Neuronal stem cell (in vitro differentiated cells): ENCODE measurements at regions not wholly inside any gene's neighbourhood (a gene's known extent, or its start where the extent isn't known, plus 50 kb on each side); places are given as distances from the start of the nearest gene placed in this dataset.

Source experiments
- DNase-seq: peaks from one replicate; pipeline ENCODE4 v3.0.0-alpha.2; 2013; ENCODE audit warnings: low spot score
- H2AFZ ChIP-seq: one replicate; pipeline ENCODE4 v1.6.1; 2013; ENCODE audit warnings: mild to moderate bottlenecking, low read length, inconsistent platforms
- H2AK5ac ChIP-seq: 2 replicates; pipeline ENCODE4 v1.6.1; 2013; ENCODE audit warnings: low read depth, mild to moderate bottlenecking, inconsistent platforms, low read length, moderate library complexity, mixed read lengths
- H2BK120ac ChIP-seq: 2 replicates; pipeline ENCODE4 v1.6.1; 2013; ENCODE audit warnings: low read depth, mild to moderate bottlenecking, inconsistent platforms, low read length, moderate library complexity, mixed read lengths
- H2BK12ac ChIP-seq: one replicate; pipeline ENCODE4 v1.6.1; 2013; ENCODE audit warnings: low read length, inconsistent platforms
- H2BK15ac ChIP-seq: 2 replicates; pipeline ENCODE4 v1.6.1; 2013; ENCODE audit warnings: mild to moderate bottlenecking, low read length, inconsistent platforms, mixed read lengths
- H2BK5ac ChIP-seq: one replicate; pipeline ENCODE4 v1.6.1; 2013; ENCODE audit warnings: inconsistent platforms, mild to moderate bottlenecking, low read length, moderate library complexity
- H3K14ac ChIP-seq: one replicate; pipeline ENCODE4 v1.6.1; 2013; ENCODE audit warnings: low read length, inconsistent platforms
- H3K18ac ChIP-seq: 2 replicates; pipeline ENCODE4 v1.6.1; 2013; ENCODE audit warnings: low read length, inconsistent platforms
- H3K23ac ChIP-seq: 2 replicates; pipeline ENCODE4 v1.6.1; 2013; ENCODE audit warnings: low read depth, mild to moderate bottlenecking, mixed read lengths, low read length, inconsistent platforms; ENCODE audit not compliant: poor library complexity
- H3K27ac ChIP-seq: replicated peaks from 3 replicates; pipeline ENCODE4 v1.5.1; 2013; ENCODE audit warnings: low read length, inconsistent platforms
- H3K27me3 ChIP-seq, 3 experiments: 2 replicates each; pipeline ENCODE4 v1.6.1; 2013; ENCODE audit warnings: low read length in 3 of 3, mild to moderate bottlenecking in 2 of 3, inconsistent platforms in 1 of 3, low read depth in 1 of 3, mixed read lengths in 1 of 3, moderate library complexity in 1 of 3; ENCODE audit not compliant: control insufficient read depth in 3 of 3, insufficient read depth in 3 of 3
- H3K36me3 ChIP-seq, 2 donors: replicated peaks in 1 of 2; 2 replicates each; pipeline ENCODE4 v1.6.1; 2013; ENCODE audit warnings: low read length in 2 of 2; ENCODE audit not compliant: control insufficient read depth in 2 of 2, insufficient read depth in 2 of 2
- H3K4ac ChIP-seq: 2 replicates; pipeline ENCODE4 v1.6.1; 2013; ENCODE audit warnings: inconsistent platforms, mild to moderate bottlenecking, low read length, moderate library complexity
- H3K4me1 ChIP-seq, 2 donors: 1 replicate in 1 of 2; 2 replicates in 1 of 2; pipeline ENCODE4 v1.6.1; 2013; ENCODE audit warnings: low read length in 2 of 2, low read depth in 1 of 2; ENCODE audit not compliant: control insufficient read depth in 2 of 2, insufficient read depth in 1 of 2
- H3K4me2 ChIP-seq: one replicate; pipeline ENCODE4 v1.6.1; 2013; ENCODE audit warnings: mild to moderate bottlenecking, low read length, inconsistent platforms; ENCODE audit not compliant: insufficient read depth, poor library complexity, severe bottlenecking
- H3K4me3 ChIP-seq, 2 donors: 2 replicates each; pipeline ENCODE4 v1.5.1; 2013; ENCODE audit warnings: low read length in 2 of 2, mild to moderate bottlenecking in 2 of 2, inconsistent platforms in 1 of 2, moderate library complexity in 1 of 2
- H3K79me1 ChIP-seq: one replicate; pipeline ENCODE4 v1.6.1; 2013; ENCODE audit warnings: low read depth, mild to moderate bottlenecking, inconsistent platforms, low read length, moderate library complexity
- H3K9ac ChIP-seq: one replicate; pipeline ENCODE4 v1.6.1; 2013; ENCODE audit warnings: mild to moderate bottlenecking, low read depth, low read length, inconsistent platforms; ENCODE audit not compliant: poor library complexity
- H3K9me3 ChIP-seq, 2 donors: replicated peaks in 1 of 2; 2 replicates each; pipeline versions ENCODE3 to v1.6.1; 2013; ENCODE audit warnings: low read length in 2 of 2, mild to moderate bottlenecking in 2 of 2, inconsistent platforms in 1 of 2, low read depth in 1 of 2, mixed read lengths in 1 of 2, moderate library complexity in 1 of 2; ENCODE audit not compliant: control insufficient read depth in 2 of 2, insufficient read depth in 1 of 2
- H4K8ac ChIP-seq: one replicate; pipeline ENCODE4 v1.6.1; 2013; ENCODE audit warnings: low read depth, mild to moderate bottlenecking, inconsistent platforms, low read length, moderate library complexity
- H4K91ac ChIP-seq: one replicate; pipeline ENCODE4 v1.6.1; 2013; ENCODE audit warnings: low read length, low read depth, mild to moderate bottlenecking, inconsistent platforms; ENCODE audit not compliant: poor library complexity
- WGBS, 2 donors: extraction: QIAGEN DNeasy Blood & Tissue Kit; methylation state at CpG; one replicate each; pipeline ENCODE4 v1.1.7; 2013; ENCODE audit warnings: missing lambda C conversion rate in 2 of 2, mixed read lengths in 1 of 2; ENCODE audit not compliant: insufficient read length in 2 of 2, insufficient replicate concordance in 1 of 2; ENCODE audit errors: extremely low coverage in 2 of 2; 5-methylcytosine and 5-hydroxymethylcytosine counted together

GRCh38 chr7:68688416-68689086 lies 909.7 kb upstream of the AUTS2 start:
- Histone ChIP-seq H4K8ac (no peak overlapping the region), H2BK5ac (no peak overlapping the region), H3K4me2 (no peak overlapping the region), H2BK120ac (no peak overlapping the region), H2BK15ac (no peak overlapping the region), H4K91ac (no peak overlapping the region), H2AFZ (no peak overlapping the region), H3K9me3 (peaks cover 0 to 2% of the 10 kb centered on the region in 2 donors), H3K4me3 (no peak overlapping the region), H3K27ac (no peak overlapping the region), H2AK5ac (no peak overlapping the region), H3K4me1 (peaks cover 0 to 9% of the 10 kb centered on the region in 2 donors), H3K23ac (no peak overlapping the region), H3K27me3 (no peaks in the 10 kb centered on the region), H3K36me3 (no peaks in the 10 kb centered on the region), H3K14ac (no peak overlapping the region), H3K9ac (no peak overlapping the region), H3K18ac (no peak overlapping the region), H3K79me1 (no peaks in the 10 kb centered on the region), H3K4ac (no peak overlapping the region), H2BK12ac (no peak overlapping the region)
- no CpG with 5 or more reads among the region's 8 CpGs for WGBS, 2 donors
- no peak for DNase-seq

DNA sequence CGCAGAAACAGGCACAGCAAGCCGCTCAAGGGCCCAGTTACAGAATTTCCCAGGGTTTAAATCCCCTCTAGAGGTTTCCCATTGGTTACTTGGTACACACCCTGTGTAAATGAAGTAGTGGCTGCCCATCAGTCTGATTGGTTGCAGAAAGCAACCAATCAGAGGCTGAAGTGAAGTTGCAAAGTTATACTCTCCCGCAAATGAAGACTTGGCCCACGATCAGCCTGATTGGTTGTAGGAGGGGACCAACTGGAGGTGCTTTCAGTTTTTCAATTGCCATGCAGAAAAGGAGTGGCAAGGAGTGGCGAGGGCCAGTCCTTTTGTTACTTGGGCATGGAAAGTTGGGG lies 909.2 kb upstream of the AUTS2 start:
- H4K8ac ChIP-seq: no peak overlapping the region
- no peak overlapping the region for H3K4me3 ChIP-seq
- WGBS, 2 donors: no CpG with 5 or more reads among the region's 5 CpGs
- H3K4me1 ChIP-seq: peaks cover 0 to 9% of the 10 kb centered on the region in 2 donors
- no peak overlapping the region for H3K27ac ChIP-seq
- no peak overlapping the region for H3K23ac ChIP-seq
- no peak overlapping the region for H3K18ac ChIP-seq
- H3K9me3 ChIP-seq: peaks cover 0 to 3% of the 10 kb centered on the region in 2 donors
- no peaks in the 10 kb centered on the region for H3K27me3 ChIP-seq
- no peak overlapping the region for H2BK5ac ChIP-seq
- H3K36me3 ChIP-seq: no peaks in the 10 kb centered on the region
- H2AFZ ChIP-seq: no peak overlapping the region
- no peak overlapping the region for H4K91ac ChIP-seq
- DNase-seq: no peak
- H3K14ac ChIP-seq: no peak overlapping the region
- H3K79me1 ChIP-seq: no peaks in the 10 kb centered on the region
- no peak overlapping the region for H3K9ac ChIP-seq
- H2AK5ac ChIP-seq: no peak overlapping the region
- H3K4me2 ChIP-seq: no peak overlapping the region
- H2BK12ac ChIP-seq: no peak overlapping the region
- H2BK15ac ChIP-seq: no peak overlapping the region
- no peak overlapping the region for H2BK120ac ChIP-seq
- no peak overlapping the region for H3K4ac ChIP-seq

DNA sequence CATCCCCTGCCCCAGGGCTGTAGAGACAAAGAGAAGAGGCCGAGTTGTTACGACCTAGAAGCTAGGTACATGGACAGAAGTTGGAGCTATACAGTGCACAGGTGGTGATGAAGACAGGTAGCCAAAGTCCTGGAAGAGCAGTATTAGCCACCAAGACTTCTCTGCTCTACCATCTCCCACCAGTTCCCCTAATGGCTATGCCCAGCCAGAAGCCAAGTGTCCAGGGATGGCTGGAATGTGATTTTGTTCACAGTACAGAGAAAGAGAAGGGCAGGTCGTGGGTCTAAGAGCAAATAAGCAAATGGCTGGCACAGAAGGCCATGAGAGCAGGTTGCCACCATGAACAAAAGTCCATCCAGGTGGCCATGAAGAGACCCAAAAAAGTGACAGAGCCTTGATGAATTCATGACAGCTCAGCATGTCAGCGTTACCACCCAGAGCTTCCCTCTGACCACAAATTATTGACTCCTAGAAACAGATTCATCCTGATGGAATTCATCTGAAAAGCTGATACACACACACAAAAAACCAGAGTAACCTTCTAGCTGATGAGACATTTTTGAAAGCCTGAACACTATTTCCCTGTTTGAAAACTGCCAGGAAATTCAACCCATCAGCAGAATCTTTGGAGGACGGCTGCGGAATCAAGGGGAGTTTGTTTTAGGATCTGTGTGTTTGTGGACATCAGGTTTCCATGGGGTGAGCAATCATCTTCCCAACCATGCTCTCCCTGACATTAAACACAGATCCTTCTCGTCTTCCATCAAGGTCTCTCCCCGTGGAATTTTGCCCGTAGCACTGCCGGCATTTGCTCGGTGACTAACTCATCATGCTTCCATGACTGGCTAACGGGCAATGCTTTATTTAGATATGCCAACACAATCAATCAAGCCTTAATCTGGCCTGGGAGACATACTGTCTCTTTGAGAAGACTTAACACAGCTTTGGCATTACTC lies 906.7 kb upstream of the AUTS2 start:
- H2BK12ac ChIP-seq: no peak overlapping the region
- no peak overlapping the region for H3K4me2 ChIP-seq
- H3K27ac ChIP-seq: no peak overlapping the region
- H3K9ac ChIP-seq: no peak overlapping the region
- H4K8ac ChIP-seq: no peak overlapping the region
- H3K14ac ChIP-seq: no peak overlapping the region
- H3K18ac ChIP-seq: no peak overlapping the region
- H3K4ac ChIP-seq: no peak overlapping the region
- H3K4me1 ChIP-seq: peaks cover 0 to 7% of the 10 kb centered on the region in 2 donors
- no peak overlapping the region for H2BK5ac ChIP-seq
- no peak overlapping the region for H2AK5ac ChIP-seq
- H2AFZ ChIP-seq: no peak overlapping the region
- no peaks in the 10 kb centered on the region for H3K27me3 ChIP-seq
- no peak for DNase-seq
- H3K36me3 ChIP-seq: no peaks in the 10 kb centered on the region
- no peak overlapping the region for H3K4me3 ChIP-seq
- H3K23ac ChIP-seq: no peak overlapping the region
- H3K79me1 ChIP-seq: no peaks in the 10 kb centered on the region
- H2BK15ac ChIP-seq: no peak overlapping the region
- no peak overlapping the region for H4K91ac ChIP-seq
- no CpG with 5 or more reads among the region's 12 CpGs for WGBS, 2 donors
- no peak overlapping the region for H2BK120ac ChIP-seq
- H3K9me3 ChIP-seq: peaks cover 0 to 3% of the 10 kb centered on the region in 2 donors

DNA sequence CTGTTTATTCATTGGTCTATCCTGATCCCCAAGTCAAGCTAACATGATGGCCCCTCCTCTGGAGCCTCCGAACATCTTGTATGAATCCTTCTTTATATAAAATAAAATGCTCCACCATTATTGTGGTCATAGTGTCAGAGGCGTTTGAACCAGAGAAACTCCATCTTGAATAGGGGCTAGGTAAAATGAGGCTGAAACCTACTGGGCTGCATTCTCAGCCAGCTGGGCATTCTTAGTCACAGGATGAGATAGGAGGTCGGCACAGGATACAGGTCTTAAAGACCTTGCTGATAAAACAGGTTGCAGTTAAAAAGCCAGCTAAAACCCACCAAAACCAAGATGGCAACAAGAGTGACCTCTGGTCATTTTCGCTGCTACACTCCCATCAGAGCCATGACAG lies 905.8 kb upstream of the AUTS2 start:
- Histone ChIP-seq H2BK12ac (no peak overlapping the region), H4K8ac (no peak overlapping the region), H3K9me3 (peaks cover 0 to 3% of the 10 kb centered on the region in 2 donors), H3K4me3 (no peak overlapping the region), H3K4ac (no peak overlapping the region), H3K27ac (no peak overlapping the region), H3K18ac (no peak overlapping the region), H2AK5ac (no peak overlapping the region), H2AFZ (no peak overlapping the region), H3K4me1 (peaks cover 0 to 7% of the 10 kb centered on the region in 2 donors), H3K4me2 (no peak overlapping the region), H4K91ac (no peak overlapping the region), H3K27me3 (no peaks in the 10 kb centered on the region), H3K14ac (no peak overlapping the region), H3K79me1 (no peaks in the 10 kb centered on the region), H3K9ac (no peak overlapping the region), H2BK15ac (no peak overlapping the region), H3K23ac (no peak overlapping the region), H2BK120ac (no peak overlapping the region), H2BK5ac (no peak overlapping the region), H3K36me3 (no peaks in the 10 kb centered on the region)
- no CpG with 5 or more reads among the region's 4 CpGs for WGBS, 2 donors
- DNase-seq: no peak
